NCI-H69 (cell line): ENCODE measurements at regions not wholly inside any gene's neighbourhood (a gene's known extent, or its start where the extent isn't known, plus 50 kb on each side); places are given as distances from the start of the nearest gene placed in this dataset.

ENCODE experiments used
- DNase-seq: peaks from one replicate; lab custom pipeline; 2025; lab: John Stamatoyannopoulos, UW

- DNase-seq, result no peak
Measured at GRCh38 chr16:10317425-10318001, 68.3 kb upstream of the ATF7IP2 start.

- no peak for DNase-seq
Measured at GRCh38 chr16:10318798-10319500, 66.9 kb upstream of the ATF7IP2 start.

GRCh38 chr16:10321407-10322387, 64.2 kb upstream of the ATF7IP2 start:
- no peak for DNase-seq

- DNase-seq, result no peak
Measured at GRCh38 chr16:10322723-10323527, 62.9 kb upstream of the ATF7IP2 start.

- no peak for DNase-seq
Measured at GRCh38 chr16:10323528-10323869, 62.4 kb upstream of the ATF7IP2 start.

GRCh38 chr16:10324210-10324609, 61.7 kb upstream of the ATF7IP2 start:
- DNase-seq, result no peak

- DNase-seq, result no peak
Measured at GRCh38 chr16:10325783-10326543, 59.9 kb upstream of the ATF7IP2 start.

- no peak for DNase-seq
Measured at GRCh38 chr16:10326647-10327046, 59.2 kb upstream of the ATF7IP2 start.

GRCh38 chr16:10328291-10328690, 57.6 kb upstream of the ATF7IP2 start:
- peak; percentile 4 for DNase-seq

- no peak for DNase-seq
Measured at GRCh38 chr16:10332241-10332640, 53.6 kb upstream of the ATF7IP2 start.

- no peak for DNase-seq
Measured at GRCh38 chr16:10332775-10333174, 53.1 kb upstream of the ATF7IP2 start.

GRCh38 chr16:10333321-10334032, 52.4 kb upstream of the ATF7IP2 start:
- DNase-seq, result no peak

GRCh38 chr16:10335681-10336080, 50.2 kb upstream of the ATF7IP2 start:
- DNase-seq, result no peak
